ENCODE measurements at regions not wholly inside any gene's neighbourhood (a gene's known extent, or its start where the extent isn't known, plus 50 kb on each side); places are given as distances from the start of the nearest gene placed in this dataset.
A peak's percentile ranks its signal among the peaks of the same experiment; 100 is the strongest.
"Not testable (repeated sequence)": the region's sequence is repeated elsewhere in the genome, so short reads cannot be mapped to it uniquely, and the experiment has no call there.

- no peak for TF ChIP-seq CTCF (IDR thresholded peaks at IDR 0.05)
- Histone ChIP-seq H3K36me3 (no peaks in the 10 kb centered on the region), H3K27me3 (no peaks in the 10 kb centered on the region), H3K4me3 (no peak overlapping the region), H3K9me3 (no peaks in the 10 kb centered on the region), H3K4me1 (peaks cover 0 to 28% (median 14%) of the 10 kb centered on the region in 4 donors), H3K27ac (no peak overlapping the region)
- intact Hi-C loops (cut with DNase I; ENCODE audit: low total_unique reads): no loop called here
- peak in 1 of 2 donors; percentile 60 for DNase-seq
Observed at GRCh38 chr16:87047221-87048037, 269.8 kb downstream of the C16orf95 start.

GRCh38 chr16:87048038-87048729, 269.0 kb downstream of the C16orf95 start:
- TF ChIP-seq CTCF (IDR thresholded peaks at IDR 0.05): no peak
- H3K27me3 ChIP-seq: no peaks in the 10 kb centered on the region
- intact Hi-C loops (cut with DNase I; ENCODE audit: low total_unique reads): no loop called here

GRCh38 chr16:87048730-87049115, 268.5 kb downstream of the C16orf95 start:
- peak in 1 of 2 donors; percentile 29 for DNase-seq
- no peaks in the 10 kb centered on the region for H3K9me3 ChIP-seq
- intact Hi-C loops (cut with DNase I; ENCODE audit: low total_unique reads): no loop called here
- no peak for TF ChIP-seq CTCF (IDR thresholded peaks at IDR 0.05)
- no peak overlapping the region for H3K27ac ChIP-seq
- H3K27me3 ChIP-seq: no peaks in the 10 kb centered on the region
- H3K4me3 ChIP-seq: no peak overlapping the region
- peaks cover 0 to 22% (median 7%) of the 10 kb centered on the region in 4 donors for H3K4me1 ChIP-seq
- no peaks in the 10 kb centered on the region for H3K36me3 ChIP-seq

More at GRCh38 chr16:87048038-87048729, 269.0 kb downstream of the C16orf95 start:
- no peak overlapping the region for H3K27ac ChIP-seq
- DNase-seq: peak in 1 of 2 donors; percentile 37
- no peaks in the 10 kb centered on the region for H3K9me3 ChIP-seq
- H3K36me3 ChIP-seq: no peaks in the 10 kb centered on the region
- H3K4me3 ChIP-seq: no peak overlapping the region
- H3K4me1 ChIP-seq: peaks cover 0 to 28% (median 11%) of the 10 kb centered on the region in 4 donors

GRCh38 chr16:87049216-87049615, 268.0 kb downstream of the C16orf95 start:
- H3K4me1 ChIP-seq: peaks cover 0 to 17% (median 5%) of the 10 kb centered on the region in 4 donors
- DNase-seq; H3K9me3 ChIP-seq; H3K27ac ChIP-seq; H3K36me3 ChIP-seq; intact Hi-C loops (cut with DNase I; ENCODE audit: low total_unique reads); H3K4me3 ChIP-seq; H3K27me3 ChIP-seq: not testable (repeated sequence)

GRCh38 chr16:87050142-87050541, 267.1 kb downstream of the C16orf95 start:
- intact Hi-C loops (cut with DNase I; ENCODE audit: low total_unique reads): no loop called here

More at GRCh38 chr16:87050142-87050541, 267.1 kb downstream of the C16orf95 start:
- TF ChIP-seq CTCF (IDR thresholded peaks at IDR 0.05): no peak
- H3K4me1 ChIP-seq: peaks cover 0 to 17% (median 5%) of the 10 kb centered on the region in 4 donors
- H3K27me3 ChIP-seq: no peaks in the 10 kb centered on the region
- no peak overlapping the region for H3K27ac ChIP-seq
- no peak overlapping the region for H3K4me3 ChIP-seq
- DNase-seq: peak in 1 of 2 donors; percentile 35
- no peaks in the 10 kb centered on the region for H3K9me3 ChIP-seq
- H3K36me3 ChIP-seq: no peaks in the 10 kb centered on the region
